PC-9 (cell line): ENCODE measurements at regions not wholly inside any gene's neighbourhood (a gene's known extent, or its start where the extent isn't known, plus 50 kb on each side); places are given as distances from the start of the nearest gene placed in this dataset.

ENCODE experiments used
- CTCF ChIP-seq: fragments of 200-600 bp; sonication (generic); conservative IDR thresholded peaks from 2 replicates; pipeline ENCODE4 v1.6.1; 2017; ENCODE audit warnings: mixed run types, antibody characterized with exemption, mild to moderate bottlenecking, moderate library complexity
- EZH2 ChIP-seq: fragments of 200-600 bp; sonication (generic); IDR thresholded peaks from 2 replicates; pipeline ENCODE4 v1.8.0; 2017; ENCODE audit warnings: antibody characterized with exemption, low read depth

- TF ChIP-seq EZH2 (no peak), CTCF (no peak)
Measured at GRCh38 chr5:51018423-51018822, 352.0 kb downstream of the PARP8 start.
